T-helper 2 cell (primary cell): ENCODE measurements at regions not wholly inside any gene's neighbourhood (a gene's known extent, or its start where the extent isn't known, plus 50 kb on each side); places are given as distances from the start of the nearest gene placed in this dataset.
"Not testable (repeated sequence)": the region's sequence is repeated elsewhere in the genome, so short reads cannot be mapped to it uniquely, and the experiment has no call there.

Experiments
- DNase-seq, 5 experiments: peaks; one replicate each; pipeline versions ENCODE4 v3.0.0 to v3.0.0-alpha.2; 2012 to 2022

GRCh38 chr6:50510361-50510760 lies 203.0 kb upstream of the TFAP2D start:
- no peak for DNase-seq

- no peak for DNase-seq
These were observed 192.7 kb upstream of the TFAP2D start for GRCh38 chr6:50520326-50521266.

DNA sequence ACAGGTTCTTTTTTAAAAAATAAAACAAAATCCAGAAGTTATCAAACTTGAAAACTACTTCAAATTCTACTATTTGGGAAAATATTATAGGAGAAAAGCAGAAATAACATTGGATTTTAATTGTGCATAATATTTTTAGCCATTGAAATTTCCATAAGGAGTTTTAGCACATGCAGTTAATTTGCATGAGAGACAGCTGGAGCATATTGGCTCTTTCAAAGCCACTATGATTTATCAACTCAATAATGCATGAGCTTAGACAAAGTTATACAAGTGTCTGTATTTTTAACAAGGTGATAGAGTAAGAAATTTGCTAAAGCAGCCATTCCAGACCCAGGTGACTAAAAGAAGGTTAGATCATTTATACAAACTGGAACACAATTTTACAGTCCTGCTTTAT lies 189.0 kb upstream of the TFAP2D start:
- DNase-seq = no peak

GRCh38 chr6:50527985-50528384 lies 185.3 kb upstream of the TFAP2D start:
- DNase-seq = no peak

DNA sequence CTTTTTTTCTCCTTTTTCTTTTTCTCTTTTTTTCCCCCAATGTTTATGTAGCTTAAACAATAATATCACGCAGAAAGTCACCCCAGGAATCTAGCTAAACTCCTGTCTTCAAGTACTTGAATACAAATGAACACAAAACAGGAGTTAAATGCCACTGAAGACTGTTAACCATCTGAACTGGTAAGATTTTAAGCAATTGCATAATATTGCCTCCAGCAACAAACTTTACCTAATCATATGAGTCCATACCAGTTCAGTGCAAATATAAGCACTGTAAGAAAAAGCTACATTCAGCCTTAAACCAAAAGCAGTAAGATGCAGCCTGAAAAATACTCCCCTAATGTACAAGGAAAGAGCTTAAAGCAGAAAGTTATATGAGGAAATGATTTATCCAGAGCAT lies 173.9 kb upstream of the TFAP2D start:
- no peak for DNase-seq

DNA sequence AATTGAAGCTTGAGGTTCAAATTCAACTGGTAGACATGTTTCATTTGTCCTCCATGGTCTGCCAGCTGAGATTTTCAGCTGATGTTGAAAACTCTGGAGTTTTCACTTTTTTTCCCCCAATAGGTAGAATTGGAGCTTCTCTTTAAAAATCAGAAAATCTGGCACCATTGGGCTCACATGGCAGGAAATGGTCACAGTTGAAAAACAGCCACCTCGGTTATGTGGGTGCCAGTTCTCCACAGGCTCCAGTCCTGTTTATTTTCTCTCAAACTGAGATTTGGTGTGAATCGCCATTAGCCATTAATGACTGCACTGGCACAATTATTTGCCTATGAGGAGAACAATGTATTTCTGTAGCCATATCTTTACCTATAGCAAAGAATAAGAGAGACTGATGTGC lies 171.4 kb upstream of the TFAP2D start:
- DNase-seq = no peak

DNA sequence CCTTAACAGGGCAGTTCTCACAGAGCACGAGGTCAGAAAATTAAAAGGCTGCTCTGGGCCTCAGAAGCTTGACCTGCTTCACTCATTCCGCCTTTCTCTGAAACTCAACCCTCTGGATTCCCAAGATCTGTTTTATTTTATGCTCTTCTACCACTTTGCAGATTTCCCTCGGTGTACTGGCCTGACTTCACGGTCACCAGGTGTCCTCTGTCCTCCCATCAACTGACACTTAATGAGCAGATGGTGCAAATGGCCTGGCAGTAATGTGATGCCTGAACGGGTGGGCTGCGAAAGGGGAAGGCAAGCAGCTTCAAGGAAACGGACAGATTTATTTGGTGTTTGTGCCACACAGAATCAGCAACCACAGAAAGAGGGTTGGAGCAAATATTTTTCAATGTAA lies 169.7 kb upstream of the TFAP2D start:
- no peak for DNase-seq

GRCh38 chr6:50549026-50549425 lies 164.3 kb upstream of the TFAP2D start:
- no peak for DNase-seq

DNA sequence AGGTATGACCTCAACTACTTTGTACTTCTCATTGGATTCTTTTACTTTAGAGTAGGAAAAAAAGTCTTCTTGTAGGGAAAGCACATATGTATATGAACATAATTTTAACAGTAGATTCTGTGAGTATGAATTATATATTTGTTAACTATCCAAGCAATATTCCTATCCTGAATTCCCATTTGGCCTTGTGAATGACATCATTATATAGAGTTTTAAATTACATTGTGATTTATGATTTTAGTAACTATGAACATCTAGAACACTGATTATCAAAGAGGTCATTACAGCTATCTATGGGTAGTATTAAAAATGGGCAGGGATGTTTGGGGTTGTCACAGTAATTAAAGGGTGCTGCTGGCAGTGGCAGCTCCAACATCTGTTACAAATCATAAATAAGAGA lies 163.9 kb upstream of the TFAP2D start:
- no peak for DNase-seq

GRCh38 chr6:50555982-50556381 lies 157.3 kb upstream of the TFAP2D start:
- no peak for DNase-seq

DNA sequence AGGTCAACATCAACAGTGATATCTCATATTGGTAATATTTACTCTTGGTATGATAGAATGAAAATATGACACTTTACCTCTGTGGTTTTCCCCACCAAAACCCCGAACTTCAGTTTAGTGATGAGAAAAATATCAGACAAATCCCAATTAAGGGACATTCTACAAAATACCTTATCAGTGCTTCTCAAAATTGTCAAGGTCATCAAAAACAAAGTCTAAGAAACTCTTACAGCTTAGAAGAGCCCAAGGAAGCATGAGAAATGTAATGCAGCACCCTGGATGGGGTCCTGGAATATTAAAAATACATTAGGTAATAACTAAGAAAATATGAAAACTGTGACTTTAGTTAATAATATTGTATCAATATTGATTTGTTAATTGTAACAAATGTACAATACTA lies 148.3 kb upstream of the TFAP2D start:
- DNase-seq = no peak

GRCh38 chr6:50571230-50571629 lies 142.1 kb upstream of the TFAP2D start:
- not testable (repeated sequence) for DNase-seq

- DNase-seq = no peak
These were observed 127.6 kb upstream of the TFAP2D start for GRCh38 chr6:50585441-50586330.

GRCh38 chr6:50586331-50586675 lies 127.0 kb upstream of the TFAP2D start:
- no peak for DNase-seq

- DNase-seq = no peak
These were observed 123.4 kb upstream of the TFAP2D start for GRCh38 chr6:50589751-50590470.

DNA sequence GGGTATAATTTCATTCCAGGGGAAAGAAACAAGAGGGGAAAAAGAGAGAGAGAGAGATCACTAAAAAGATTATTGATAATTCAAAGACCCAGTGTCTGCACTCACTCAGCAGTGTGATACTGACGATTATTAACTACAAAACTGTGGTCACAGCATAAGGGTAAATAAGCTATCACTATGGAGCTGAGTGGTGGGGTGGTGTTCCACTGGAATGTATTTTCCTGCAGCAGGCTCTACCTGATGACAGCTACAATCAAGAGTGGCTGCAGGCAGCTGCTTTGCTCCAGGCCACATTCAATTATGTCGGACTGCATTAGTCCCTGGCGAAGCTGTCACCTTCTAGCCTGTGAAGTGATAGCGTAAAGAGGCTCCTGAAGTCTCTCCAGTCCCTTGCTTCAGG lies 122.2 kb upstream of the TFAP2D start:
- DNase-seq = no peak

- DNase-seq = no peak
These were observed 113.0 kb upstream of the TFAP2D start for GRCh38 chr6:50600280-50600679.

DNA sequence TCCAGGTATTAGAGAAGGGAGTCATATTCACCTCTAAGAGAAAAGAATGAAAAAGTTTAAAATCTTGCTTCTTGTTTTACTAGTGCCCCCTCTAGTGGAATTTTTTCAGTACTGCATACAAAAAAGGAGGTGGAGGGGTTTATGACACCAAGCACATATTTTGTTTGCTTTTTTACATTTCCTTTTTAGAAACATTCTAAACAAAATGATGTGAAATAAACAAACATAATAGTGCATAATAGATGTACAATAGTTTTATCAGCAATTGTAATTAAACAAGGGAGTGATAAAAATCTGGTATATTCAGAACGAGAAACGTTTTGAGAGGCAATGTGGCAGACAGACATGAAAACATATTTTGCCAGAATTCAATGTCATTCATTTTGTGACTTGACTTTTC lies 111.0 kb upstream of the TFAP2D start:
- DNase-seq = peak in 1 of 5 experiments; percentile 12

DNA sequence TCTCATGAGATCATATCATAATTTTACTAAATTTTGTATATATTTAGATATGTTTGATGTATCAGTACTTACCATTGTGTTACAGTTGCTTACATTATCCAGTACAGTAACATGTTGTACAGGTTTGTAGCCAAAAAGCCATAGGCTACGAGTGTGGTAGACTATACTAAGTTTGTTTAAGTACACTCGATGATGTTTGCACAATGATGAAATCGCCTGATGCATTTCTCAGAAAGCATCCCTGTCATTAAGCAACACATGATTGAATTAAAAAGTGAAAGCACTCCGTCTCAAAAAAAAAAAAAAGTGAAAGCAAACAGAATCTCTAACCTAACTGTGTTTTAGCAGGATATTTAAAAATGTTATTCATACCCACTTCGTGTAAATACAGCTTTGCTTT lies 104.9 kb upstream of the TFAP2D start:
- DNase-seq = no peak

DNA sequence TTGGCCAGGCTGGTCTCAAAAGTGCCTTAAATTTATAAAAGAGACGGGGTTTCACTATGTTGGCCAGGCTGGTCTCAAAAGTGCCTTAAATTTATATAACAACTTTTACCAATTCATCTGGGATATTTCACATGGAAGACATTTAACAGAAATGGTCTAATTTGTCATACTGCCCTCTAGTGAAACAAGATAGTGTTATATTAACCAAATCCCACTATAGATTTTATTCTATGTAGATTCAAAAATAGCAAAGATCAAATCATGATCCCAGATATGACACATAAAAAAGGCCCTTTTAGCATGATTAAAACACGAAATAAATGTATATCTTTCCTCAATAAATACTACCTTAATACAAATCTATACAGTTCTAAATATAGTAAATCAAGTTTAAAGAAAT lies 102.8 kb upstream of the TFAP2D start:
- no peak for DNase-seq

- DNase-seq = no peak
These were observed 77.9 kb upstream of the TFAP2D start for GRCh38 chr6:50635429-50635828.

DNA sequence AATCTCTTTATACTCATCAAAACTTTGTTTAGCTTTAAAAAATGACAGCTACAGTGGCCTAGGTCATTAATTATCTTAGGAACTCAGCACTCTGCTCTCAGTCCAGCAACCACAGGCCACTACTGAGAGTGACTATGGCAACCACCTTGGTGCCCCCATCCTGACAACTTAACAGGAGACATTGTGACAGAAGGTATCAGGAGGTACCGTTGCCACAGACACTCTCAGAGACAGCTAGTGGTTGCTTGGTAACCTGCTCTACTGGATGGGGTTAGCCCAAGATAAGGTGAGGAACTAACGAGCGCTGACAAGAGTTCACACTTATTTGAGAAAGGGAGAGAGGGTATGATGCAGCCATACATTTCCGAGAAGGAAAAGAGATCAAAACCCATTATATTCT lies 76.1 kb upstream of the TFAP2D start:
- no peak for DNase-seq

DNA sequence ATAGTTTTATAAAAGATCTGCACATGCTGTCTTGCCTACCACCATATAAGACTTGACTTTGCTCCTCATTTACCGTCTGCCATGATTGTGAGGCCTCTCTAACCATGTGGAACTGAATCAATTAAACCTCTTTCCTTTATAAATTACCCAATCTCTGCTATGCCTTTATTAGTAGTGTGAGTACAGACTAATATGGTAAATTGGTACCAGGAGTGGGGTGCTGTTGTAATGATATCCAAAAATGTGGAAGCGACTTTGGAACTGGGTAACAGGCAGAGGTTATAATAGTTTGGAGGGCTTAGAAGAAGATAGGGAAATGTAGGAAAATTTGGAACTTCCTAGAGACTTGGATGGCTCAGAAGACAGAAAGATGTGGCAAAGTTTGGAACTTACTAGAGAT lies 64.2 kb upstream of the TFAP2D start:
- DNase-seq = no peak
